HG02970 (cell line): ENCODE measurements at regions not wholly inside any gene's neighbourhood (a gene's known extent, or its start where the extent isn't known, plus 50 kb on each side); places are given as distances from the start of the nearest gene placed in this dataset.
"Not testable (repeated sequence)": the region's sequence is repeated elsewhere in the genome, so short reads cannot be mapped to it uniquely, and the experiment has no call there.

Experiments used
- ATAC-seq: cut with Tn5 transposase; IDR thresholded peaks from one replicate; pipeline ENCODE4 v1.9.1; 2021; ENCODE audit warnings: mild to moderate bottlenecking, moderate library complexity, moderate number of reproducible peaks; ENCODE audit not compliant: unreplicated experiment, low FRiP score

DNA sequence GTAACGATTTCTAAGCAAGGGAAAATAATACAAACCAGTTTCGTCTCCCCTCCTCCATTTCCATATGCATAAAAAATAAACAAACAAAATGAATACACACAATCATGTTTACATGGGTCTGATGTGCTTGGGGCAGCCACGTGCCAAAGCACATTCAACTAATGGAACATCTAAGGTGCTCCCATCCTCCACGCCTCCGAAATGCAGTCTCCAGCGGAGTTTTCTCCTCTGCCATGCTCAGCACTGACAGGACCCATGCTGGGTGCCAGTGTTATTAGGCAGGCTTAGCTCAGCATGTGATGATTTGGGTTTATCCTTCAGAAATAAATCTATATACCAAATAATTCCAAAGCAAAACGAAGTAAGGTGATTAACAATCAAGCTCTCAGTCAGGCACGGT, 337.3 kb upstream of the ATP10A start:
- ATAC-seq, result no peak

DNA sequence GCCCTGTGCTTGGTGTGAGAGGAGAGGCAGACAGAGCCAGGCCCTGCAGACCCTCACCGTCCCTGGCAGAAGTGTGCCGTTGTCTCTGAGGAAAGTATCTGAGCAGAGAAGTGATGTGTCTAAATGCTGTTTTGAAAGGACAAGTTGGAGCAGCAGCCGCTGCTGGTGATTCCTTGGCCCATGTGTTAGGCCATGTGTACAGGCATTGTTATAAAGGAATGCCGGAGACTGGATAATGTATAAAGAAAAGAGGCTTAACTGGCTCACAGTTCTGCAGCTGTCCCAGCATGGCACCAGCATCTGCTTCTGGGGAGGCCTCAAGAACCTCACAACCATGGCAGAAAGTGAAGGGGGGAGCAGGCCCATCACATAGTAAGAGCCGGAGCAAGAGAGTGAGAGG, 334.6 kb upstream of the ATP10A start:
- no peak for ATAC-seq

DNA sequence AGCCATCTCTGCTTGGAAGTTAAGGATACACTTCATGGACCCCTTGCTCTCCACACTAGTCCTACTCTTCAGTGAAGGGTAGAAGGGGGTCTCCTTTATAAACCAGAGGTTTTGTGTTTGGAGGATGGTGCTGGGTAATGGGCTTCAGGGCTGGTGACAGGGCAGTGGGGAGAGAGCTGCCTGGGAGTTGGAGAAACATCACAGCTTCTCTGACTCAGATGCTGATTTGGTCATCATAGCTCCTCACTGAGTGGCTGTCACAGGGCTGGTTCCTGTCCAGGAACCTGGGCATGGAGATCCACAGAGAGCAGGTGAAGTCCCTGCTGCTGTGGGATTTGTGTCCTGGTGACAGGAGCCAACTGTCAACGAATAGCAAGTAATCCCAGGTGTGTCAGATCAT, 333.9 kb upstream of the ATP10A start:
- ATAC-seq, result no peak

DNA sequence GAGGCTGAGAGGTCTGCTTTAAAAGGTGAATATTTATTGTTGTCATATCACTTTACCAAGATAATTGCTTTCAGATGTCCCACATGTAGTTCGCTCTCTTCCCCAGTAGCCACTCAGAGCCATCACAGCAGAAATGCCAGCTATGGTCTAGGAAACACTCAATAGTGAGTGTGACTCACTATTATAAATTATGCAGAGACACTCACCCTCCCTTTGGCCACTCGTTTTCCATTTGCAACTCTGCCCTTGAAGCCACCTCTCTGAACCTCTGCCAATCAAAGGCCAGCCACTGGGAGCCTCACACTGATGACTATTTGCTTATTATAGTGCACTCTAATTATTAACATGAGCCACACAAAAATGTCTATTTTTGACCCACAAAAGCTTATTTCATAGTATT, 328.1 kb upstream of the ATP10A start:
- no peak for ATAC-seq

DNA sequence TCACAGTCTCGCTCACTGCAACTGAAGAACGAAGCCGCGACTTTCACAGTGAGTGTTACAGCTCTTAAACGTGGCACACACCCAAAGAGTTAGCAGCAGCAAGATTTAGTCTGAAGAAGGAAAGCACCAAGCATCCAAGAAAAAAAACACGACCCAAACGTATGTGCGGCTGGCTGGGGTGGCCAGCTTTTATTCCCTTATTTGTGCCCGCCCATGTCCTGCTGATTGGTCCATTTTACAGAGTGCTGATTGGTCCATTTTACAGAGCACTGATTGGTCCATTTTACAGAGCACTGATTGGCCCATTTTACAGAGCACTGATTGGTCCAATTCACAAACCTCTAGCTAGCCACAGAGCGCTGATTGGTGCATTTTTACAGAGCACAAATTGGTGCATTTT, 323.0 kb upstream of the ATP10A start:
- ATAC-seq, result not testable (repeated sequence)

DNA sequence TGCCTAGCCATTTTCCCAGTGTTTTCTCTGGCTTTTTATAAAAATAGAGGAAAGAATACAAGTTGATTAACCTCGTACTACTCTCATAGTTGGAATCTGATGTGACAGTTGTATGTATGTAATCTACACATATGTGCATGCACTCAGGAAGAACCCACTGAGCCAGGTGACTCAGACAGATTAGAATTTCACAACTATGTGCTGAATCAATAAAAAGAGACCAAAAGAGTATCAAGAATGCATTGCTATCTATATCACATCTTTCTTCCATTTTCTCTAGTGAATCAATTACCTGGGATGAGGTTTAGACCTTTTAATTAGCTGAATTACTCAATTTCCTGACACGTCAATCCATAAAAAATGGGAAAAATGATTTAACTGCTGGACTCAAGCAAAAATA, 319.3 kb upstream of the ATP10A start:
- no peak for ATAC-seq

DNA sequence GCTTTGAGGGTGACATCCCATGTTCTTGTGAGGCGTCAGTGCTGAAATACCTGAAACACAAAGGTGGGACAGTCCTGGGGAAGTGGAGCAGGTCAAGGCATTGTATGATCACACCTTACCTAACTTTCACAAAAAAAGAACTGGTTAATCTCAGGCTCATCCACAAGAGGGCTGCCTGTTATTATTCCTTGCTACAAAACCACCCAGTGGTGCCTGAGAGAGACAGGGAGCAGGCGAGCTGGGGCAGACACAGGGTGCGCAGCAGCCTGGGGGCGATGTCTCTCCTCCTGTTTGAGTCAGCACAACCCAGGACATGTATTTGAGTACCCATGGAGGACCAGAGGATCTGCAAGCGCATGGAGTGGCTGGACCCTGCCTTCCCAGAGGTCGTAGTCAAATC, 316.8 kb upstream of the ATP10A start:
- no peak for ATAC-seq

DNA sequence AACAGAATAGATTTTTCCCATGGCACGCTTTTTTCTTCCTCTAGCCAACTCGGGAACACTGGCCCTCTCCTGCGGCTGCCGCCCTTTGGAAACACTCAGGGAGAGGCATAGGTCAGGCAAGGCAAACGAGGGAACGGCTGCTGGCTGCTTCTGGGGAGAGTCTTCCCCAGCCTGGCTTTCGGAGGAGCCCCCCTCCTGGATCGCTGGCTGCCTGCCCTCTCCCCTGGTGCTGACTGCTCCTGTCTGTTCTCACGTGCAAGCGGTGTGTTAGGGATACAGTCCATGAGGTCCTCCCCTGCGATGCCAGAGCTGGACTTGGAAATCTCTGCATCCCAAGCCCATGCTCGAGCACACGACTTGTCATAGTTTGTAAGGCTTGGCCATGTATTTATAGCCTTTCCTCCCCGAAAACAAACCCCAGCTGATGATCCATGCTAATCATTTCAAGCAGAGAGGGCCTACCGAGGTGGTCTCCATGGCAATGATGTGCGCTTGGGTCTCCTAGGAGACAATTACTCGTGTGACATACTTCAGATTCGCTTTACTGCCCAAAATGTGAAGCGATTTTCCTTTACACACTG, 315.6 kb upstream of the ATP10A start:
- ATAC-seq, result no peak

DNA sequence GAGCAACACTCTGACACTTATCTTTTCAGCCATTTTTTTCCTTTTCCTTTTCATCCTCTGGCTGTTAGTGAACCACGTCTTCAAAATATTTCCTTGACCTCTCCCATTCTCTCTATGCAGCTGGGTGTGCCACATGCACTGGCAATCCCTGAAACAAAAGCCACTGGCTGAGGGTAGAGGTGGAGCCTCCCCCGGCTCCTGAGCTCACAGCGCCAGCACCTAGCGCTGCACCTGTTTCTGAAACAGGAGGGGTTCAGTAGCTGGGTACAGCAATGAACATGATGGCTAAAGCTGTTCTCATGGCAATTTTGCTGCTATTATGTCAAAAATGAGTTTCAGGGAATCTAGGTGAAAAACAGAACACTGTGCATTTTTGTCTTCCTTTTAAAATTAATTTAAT, 314.7 kb upstream of the ATP10A start:
- ATAC-seq, result no peak

DNA sequence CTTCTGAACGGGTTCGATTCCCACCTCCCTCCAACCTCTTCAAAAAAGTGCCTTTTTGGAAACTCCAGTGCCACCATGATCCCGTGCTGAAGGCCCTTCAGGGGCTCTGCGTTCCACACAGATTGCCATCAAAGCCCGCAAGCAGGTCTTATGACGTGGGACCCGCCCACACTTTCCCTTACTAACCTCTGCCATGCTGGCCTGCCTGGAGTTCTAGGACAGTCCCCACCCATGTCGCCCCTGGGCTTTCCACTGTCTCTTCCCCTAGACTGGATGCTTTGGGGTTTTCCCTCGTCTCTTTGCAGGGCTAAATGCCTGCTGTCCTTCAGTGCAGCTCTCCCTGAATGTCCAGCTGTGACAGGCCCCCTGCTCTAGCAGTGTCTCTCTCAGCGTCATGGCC, 313.7 kb upstream of the ATP10A start:
- no peak for ATAC-seq

DNA sequence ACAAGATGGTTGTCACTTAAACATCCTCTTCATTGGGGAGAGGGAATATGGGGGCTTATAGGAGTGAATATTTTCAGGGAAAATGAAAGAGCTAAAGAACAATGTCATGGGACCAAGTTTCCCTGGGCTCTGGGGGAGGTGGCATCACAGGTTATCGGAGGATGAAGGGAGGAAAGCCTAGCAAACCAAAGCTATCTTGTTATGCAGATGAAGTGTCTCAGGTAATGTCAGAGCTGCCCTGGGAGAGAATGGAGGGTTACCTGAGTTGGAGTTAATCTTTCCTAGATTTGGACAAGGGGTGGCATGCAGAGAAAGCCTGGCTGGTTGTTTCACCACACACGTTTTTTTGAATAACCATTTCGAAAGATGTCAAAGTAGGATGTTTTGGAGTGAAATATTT, 308.1 kb upstream of the ATP10A start:
- no peak for ATAC-seq

DNA sequence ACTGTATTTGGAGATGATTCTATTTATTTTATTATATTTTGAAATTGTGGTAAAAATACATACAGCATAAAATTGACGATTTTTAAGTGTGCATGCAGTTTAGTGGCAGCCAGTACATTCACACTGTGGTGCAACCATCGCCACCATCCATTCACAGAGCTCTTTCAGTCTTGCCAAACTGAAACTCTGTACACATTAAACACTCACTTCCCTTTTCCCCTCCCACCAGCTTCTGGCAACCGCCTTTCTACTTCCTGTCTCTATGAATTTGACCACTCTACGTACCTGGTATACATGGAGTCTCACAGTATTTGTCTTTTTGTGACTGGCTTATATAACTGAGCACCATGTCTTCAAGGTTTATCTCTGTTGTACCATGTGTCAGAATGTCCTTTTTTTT, 303.3 kb upstream of the ATP10A start:
- no peak for ATAC-seq

DNA sequence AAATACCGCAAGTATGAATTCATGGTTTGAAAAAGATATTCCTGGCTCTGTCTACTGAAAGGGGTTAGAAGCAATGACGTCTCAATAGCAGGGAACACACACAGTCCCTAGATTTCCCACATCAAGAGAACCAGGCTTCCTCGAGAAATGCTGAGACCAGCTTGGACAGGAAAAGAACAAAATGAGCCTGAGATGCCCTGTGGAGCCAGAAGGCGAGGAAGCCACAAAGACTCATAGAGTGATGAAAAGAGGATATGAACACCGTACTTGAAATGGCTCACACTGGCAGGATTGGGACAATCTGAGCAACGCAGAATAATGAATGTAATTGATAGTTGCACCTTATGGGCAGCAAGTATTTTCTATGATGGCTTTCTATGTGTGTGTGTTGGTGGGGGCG, 302.4 kb upstream of the ATP10A start:
- ATAC-seq, result no peak

DNA sequence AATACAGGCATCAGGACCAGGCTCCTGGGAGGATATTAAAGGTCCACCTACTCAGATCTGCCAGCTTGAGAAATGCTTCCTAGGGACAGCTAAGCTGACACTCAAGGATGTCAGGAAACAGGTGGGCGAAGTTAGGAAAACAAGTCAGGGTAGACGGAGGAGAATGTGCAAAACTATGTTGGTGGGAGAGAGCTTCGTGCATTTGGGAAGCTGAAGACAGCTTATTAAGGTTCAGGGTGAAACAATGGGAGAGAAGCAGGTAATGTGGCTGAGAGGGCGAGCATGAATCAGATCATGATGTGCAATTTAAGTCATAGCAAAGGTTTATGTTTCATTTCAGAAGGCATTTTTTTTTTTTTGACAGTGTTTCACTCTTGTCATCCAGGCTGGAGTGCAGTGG, 297.2 kb upstream of the ATP10A start:
- ATAC-seq, result no peak

DNA sequence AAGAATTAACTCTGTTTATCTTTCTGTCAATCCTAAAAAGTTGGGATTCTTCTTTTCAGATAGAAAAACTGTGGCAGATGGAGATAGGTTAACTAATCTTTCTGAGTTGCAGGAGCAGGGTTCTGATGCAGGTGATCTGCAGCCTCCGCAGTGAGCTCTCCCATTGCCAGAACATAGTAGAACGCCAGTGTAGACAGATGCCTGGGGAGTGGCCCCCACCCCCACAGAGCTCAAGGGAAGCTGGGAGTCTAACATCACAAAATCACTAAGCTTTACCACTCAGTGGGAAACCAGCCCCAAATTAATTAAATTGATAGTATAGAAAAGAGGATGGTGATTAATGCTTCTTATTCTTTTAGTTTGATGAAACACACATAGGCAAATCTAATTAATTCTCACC, 295.0 kb upstream of the ATP10A start:
- no peak for ATAC-seq

DNA sequence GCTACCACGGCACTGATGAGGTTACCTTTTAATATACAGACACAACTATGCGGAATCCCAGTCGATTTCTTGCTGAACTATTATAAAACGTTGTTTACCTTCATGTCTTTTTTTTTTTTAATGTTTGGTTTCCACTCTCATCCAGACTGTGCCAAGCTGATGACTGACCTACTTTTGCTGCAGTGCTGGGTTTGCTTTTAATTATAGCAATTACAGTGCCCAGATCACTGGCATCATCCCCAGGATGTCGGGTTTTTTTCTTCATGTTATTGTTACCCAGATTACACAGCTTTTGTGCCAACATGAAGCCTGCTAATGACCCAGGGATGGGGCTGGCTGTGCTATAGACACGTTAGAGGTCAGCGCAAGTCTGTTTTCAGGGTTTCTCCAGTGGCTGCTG, 294.0 kb upstream of the ATP10A start:
- no peak for ATAC-seq

DNA sequence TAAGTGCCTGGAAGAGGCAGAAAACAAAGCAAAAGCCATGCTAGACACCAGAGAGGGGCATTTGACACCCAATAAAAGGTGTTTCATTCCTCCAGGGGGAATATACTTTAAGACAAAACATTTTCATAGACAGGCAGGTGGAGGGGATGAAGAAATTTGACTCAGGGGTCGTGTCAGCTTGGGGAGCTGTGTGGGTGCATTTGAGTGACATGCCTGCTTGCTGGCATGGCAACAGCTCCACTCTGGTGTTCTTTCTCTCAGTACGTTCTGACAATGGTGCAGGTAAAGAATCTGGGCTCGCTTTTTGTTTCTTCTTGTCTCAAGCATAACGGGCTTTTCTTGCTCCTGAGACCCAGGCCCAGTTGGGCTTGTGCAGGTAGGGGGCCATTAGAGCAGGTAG, 292.9 kb upstream of the ATP10A start:
- no peak for ATAC-seq

DNA sequence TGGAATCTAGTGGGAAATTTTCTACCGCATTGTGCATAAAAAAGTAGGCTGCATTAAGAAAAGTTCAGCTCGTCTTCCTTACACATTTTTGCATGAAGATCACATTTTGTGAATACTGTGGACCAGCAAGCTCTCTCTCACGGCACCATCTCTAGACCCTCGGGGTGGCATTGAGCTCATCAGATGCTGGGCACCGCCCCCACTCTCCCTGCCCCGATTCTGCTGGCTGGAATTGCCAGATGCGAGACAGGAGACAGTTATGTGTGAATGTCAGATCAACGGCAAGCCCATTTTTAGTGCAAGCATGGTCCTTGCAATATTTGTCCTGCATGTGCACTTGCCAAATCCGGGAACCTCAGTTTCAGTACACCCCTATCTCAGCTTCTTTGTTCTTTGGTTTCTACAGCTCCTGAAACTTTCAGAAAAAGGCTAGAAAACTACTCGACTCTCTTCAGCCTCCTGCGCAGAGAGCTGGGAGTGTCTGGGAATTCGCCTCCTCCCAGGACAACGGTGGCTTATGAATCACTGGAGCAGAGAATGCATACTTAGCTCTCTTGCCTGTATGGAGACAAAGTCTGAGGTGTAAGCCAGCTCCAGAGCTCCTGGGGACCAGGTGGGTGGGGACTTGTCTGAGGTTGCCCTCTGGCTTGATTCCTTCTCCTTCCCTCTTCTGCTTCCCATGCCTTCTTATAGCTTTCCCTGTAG, 285.2 kb upstream of the ATP10A start:
- no peak for ATAC-seq

DNA sequence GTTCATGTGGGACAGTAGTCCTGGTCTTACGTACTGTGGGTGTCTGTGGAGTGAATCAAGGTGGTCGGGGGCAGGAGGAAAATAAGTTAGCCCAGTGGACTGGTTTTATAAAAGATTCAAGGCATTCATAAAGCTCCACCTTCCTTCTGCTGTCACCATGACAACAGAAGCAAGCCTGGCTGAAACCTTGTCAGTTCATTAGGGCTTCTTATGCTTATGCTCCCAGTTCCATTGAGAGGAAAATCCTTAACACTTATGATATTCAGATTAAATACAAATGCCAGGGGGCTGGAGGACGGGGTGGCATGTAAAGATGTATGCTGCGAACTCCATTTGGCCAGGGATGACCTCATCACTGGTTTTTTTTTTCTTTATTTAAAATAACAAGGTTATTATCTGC, 283.1 kb upstream of the ATP10A start:
- no peak for ATAC-seq

DNA sequence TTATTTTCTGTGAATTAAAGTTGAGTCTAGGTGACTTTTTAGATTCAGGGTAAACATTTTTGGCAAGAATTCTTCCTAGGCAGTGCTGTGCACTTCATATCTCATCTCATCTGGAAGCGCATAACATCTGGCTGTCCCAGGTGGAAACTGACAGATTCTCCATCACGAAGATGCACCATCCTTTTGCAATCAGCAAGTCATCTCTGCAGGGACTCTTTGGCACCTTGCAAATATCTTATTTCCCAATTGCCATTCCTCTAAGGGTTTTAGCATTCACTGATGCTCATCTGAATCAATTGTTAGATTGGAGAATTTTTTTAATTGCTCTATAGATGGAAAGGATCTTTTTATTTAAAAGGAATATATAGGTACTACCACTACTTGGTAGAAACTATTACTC, 282.7 kb upstream of the ATP10A start:
- no peak for ATAC-seq

DNA sequence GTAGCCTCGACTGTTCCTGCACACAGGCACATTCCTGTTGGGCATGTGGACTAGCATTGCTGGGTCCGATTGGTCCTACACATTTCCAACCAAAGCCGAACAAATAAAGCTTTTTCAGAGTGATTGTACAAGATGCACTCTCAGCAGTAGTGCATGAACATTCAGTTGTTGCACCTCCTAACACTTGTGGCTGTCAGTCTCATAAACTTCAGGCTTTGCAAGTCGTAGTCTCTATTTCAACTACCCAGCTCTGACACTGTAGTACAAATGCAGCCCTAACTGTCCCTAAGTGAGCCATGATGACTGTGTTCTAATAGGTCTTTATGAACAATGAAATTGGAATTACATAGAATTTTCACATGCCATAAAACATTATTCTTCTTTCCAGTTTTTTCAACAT, 281.7 kb upstream of the ATP10A start:
- no peak for ATAC-seq

DNA sequence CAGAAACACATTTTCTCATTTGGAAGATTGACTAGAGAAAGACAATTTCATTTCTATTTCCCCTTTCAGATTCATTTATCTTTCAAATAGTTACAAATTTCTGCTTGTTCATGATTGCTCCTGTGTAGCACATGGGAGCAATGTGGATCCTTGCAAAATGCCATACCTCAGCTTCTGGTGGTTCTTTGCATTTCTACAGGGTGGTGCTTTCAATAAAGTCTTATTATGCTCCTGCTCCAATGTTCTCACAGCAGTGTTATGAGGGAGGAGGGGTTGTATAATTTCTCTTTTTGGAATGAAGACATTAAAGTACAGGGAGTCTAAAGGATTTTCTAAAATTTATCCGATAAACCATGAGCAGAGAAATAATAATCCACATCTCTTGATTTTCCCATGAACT, 280.1 kb upstream of the ATP10A start:
- no peak for ATAC-seq

DNA sequence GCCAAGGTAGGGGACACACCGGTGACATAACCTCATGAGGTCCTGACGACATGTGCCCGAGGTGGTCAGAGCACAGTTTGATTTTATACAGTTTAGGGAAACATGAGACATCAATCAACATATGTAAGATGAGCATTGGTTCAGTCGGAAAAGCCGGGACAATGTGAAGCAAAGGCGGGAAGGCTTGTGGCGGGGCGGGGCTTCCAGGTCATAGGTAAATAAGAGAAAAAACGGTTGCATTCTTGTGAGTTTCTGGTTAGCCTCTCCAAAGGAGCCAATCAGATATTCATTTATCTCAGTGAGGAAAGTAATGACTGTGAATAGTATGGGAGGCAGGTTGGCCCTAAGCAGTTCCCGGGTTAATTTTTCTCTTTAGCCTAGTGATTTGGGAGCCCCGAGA, 271.7 kb upstream of the ATP10A start:
- ATAC-seq, result no peak
